ENCODE measurements at regions not wholly inside any gene's neighbourhood (a gene's known extent, or its start where the extent isn't known, plus 50 kb on each side); places are given as distances from the start of the nearest gene placed in this dataset.

GRCh38 chr11:69964247-69964643, 113.9 kb upstream of the ANO1 start (continued):
- TF ChIP-seq CBX3 (IDR thresholded peaks at IDR 0.05; ENCODE audit: low read depth) (no peak), EZH2 (IDR thresholded peaks at IDR 0.05) (no peak), CEBPB (IDR thresholded peaks at IDR 0.05; ENCODE audit: low read depth) (no peak), TCF7L2 (IDR thresholded peaks at IDR 0.05; ENCODE audit: borderline replicate concordance, extremely low read depth, insufficient read depth, insufficient read length) (no peak), ATF3 (IDR thresholded peaks at IDR 0.05) (no peak)
- TF ChIP-seq, protein P1, sequence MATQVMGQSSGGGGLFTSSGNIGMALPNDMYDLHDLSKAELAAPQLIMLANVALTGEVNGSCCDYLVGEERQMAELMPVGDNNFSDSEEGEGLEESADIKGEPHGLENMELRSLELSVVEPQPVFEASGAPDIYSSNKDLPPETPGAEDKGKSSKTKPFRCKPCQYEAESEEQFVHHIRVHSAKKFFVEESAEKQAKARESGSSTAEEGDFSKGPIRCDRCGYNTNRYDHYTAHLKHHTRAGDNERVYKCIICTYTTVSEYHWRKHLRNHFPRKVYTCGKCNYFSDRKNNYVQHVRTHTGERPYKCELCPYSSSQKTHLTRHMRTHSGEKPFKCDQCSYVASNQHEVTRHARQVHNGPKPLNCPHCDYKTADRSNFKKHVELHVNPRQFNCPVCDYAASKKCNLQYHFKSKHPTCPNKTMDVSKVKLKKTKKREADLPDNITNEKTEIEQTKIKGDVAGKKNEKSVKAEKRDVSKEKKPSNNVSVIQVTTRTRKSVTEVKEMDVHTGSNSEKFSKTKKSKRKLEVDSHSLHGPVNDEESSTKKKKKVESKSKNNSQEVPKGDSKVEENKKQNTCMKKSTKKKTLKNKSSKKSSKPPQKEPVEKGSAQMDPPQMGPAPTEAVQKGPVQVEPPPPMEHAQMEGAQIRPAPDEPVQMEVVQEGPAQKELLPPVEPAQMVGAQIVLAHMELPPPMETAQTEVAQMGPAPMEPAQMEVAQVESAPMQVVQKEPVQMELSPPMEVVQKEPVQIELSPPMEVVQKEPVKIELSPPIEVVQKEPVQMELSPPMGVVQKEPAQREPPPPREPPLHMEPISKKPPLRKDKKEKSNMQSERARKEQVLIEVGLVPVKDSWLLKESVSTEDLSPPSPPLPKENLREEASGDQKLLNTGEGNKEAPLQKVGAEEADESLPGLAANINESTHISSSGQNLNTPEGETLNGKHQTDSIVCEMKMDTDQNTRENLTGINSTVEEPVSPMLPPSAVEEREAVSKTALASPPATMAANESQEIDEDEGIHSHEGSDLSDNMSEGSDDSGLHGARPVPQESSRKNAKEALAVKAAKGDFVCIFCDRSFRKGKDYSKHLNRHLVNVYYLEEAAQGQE (IDR thresholded peaks at IDR 0.05; ENCODE audit: low read depth), result no peak

DNA sequence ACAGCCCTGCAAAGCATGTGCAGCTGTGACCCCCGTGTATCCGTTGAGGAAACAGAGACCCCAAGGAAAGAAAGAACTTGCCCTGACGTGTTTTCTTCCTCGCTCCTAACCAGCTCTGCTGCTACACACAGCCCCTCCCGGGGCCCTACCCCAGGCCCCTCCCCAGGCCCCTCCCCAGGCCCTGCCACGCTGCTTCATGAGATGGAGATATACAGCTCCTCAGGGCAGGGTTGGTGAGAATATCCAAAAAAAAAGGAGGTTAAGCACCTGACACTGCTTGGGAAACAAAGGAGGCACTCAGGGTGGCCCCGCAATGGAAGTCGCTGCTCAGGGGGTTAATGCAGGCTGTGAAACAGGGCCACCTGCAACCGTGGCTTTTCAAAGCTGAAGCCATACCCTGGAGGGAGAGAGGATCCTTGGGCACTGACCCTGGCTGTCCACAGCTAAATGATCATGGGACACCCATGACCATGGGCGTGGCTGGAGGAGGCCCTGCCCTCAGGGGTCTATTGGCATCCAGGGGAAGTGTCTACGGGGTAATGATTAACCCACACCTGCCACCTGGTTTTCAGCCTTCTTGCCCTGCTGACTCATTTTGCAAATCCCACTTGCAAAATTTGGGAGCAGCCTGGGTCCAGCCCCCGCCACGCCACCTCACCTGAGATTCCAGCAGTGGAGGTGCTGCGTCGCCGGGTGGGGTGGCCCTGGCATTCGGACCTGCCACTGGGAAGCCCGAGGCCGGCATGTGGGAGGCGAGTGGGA, 112.1 kb upstream of the ANO1 start:
- H3K27me3 ChIP-seq (ENCODE audit: insufficient read depth, low read length), result no peaks in the 10 kb centered on the region
- peaks cover 13 to 48% of the 10 kb centered on the region in 2 experiments for H3K4me1 ChIP-seq (ENCODE audit: control insufficient read depth in 1 of 2, insufficient read depth in 2 of 2, low read length in 2 of 2)
- no peaks in the 10 kb centered on the region for H3K9me2 ChIP-seq (ENCODE audit: insufficient read depth)
- ChIA-PET CTCF (no interaction called here), POLR2A (no interaction called here), RAD21 (ENCODE audit: low non-redundant PET in 1 of 2, low total read pairs in 2 of 2, uncharacterized antibody in 2 of 2, unreplicated experiment in 2 of 2) (no interaction called here)
- no peak overlapping the region for H3K27ac ChIP-seq (ENCODE audit: low read depth, low read length)
- no peak overlapping the region for H3K4me3 ChIP-seq (replicated peaks in 1 of 2; ENCODE audit: low read depth in 1 of 2, low read length in 2 of 2)
- no peak overlapping the region for H3K9ac ChIP-seq (ENCODE audit: low read length)
- ATAC-seq, result no peak
- BruUV-seq (replicated peaks), result no TSS peak
- intact Hi-C loops (cut with micrococcal nuclease), result no loop called here
- no peak overlapping the region for H3K4me2 ChIP-seq (ENCODE audit: low read length)
- H4K20me1 ChIP-seq (ENCODE audit: insufficient read depth), result no peaks in the 10 kb centered on the region
- DNase-seq (ENCODE audit: low read depth, low spot score), result no peak
- TF ChIP-seq RAD21 (IDR thresholded peaks at IDR 0.05; ENCODE audit: low read depth), result no peak
- TF ChIP-seq EGR1 (IDR thresholded peaks at IDR 0.05; ENCODE audit: low read depth), result no peak
- no peak for TF ChIP-seq JUND (IDR thresholded peaks at IDR 0.05)
- TF ChIP-seq ELF1 (IDR thresholded peaks at IDR 0.05; ENCODE audit: borderline replicate concordance, low read depth), result no peak
- no peak for TF ChIP-seq TCF7L2 (IDR thresholded peaks at IDR 0.05; ENCODE audit: borderline replicate concordance, extremely low read depth, insufficient read depth, insufficient read length)
- no peak overlapping the region for H2AFZ ChIP-seq (ENCODE audit: low read depth, low read length, poor library complexity, severe bottlenecking)
- no peaks in the 10 kb centered on the region for H3K36me3 ChIP-seq (ENCODE audit: control insufficient read depth in 1 of 2, insufficient read depth in 2 of 2, low read length in 2 of 2)
- no peaks in the 10 kb centered on the region for H3K79me2 ChIP-seq (ENCODE audit: insufficient read depth, low read length)
- H3K9me3 ChIP-seq (ENCODE audit: control insufficient read depth in 1 of 2, insufficient read depth in 1 of 2, low read depth in 1 of 2, low read length in 2 of 2), result no peaks in the 10 kb centered on the region

Measured in HCT116 (cell line).